NCI-H82 treated with DMSO at 0.1 percent for 48 hours (cell line): ENCODE measurements at regions not wholly inside any gene's neighbourhood (a gene's known extent, or its start where the extent isn't known, plus 50 kb on each side); places are given as distances from the start of the nearest gene placed in this dataset.

Experiments used
- DNase-seq: peaks from one replicate; lab custom pipeline; 2025; ENCODE audit not compliant: unreplicated experiment; lab: John Stamatoyannopoulos, UW

GRCh38 chr5:67311701-67312100 is 115.1 kb upstream of the CD180 start:
- no peak for DNase-seq

GRCh38 chr5:67311208-67311607 is 114.6 kb upstream of the CD180 start:
- no peak for DNase-seq

DNA sequence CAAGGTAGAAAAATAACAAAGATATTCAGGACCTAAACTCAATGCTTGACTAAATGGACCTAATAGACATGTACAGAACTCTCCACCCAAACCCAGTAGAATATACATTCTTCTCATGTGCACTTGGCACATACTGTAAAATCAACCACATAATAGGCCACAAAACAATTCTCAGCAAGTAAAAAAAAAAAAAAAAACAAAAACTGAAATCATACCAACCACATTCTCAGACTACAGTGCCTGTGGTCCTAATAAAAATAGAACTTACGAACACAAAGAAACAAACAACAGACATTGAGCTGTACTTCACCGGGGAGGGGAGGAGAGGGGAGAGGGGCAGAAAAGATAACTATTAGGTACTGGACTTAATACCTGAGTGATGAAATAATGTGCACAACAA is 114.1 kb upstream of the CD180 start:
- DNase-seq, result no peak

DNA sequence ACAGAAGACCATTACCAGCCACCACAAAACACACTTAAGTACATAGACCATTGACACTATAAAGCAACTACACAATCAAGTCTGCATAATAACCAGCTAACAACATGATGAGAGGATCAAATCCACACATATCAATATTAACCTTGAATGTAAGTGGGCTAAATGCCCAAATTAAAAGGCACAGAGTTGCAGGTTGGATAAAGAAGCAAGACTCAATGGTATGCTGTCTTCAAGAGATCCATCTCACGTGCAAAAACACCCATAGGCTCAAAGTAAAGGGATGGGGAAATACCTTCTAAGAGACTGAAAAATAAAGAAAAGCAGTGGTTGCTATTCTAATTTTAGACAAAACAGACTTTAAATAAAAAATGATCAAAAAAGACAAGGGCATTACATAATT is 113.6 kb upstream of the CD180 start:
- no peak for DNase-seq

- no peak for DNase-seq
Measured at GRCh38 chr5:67308988-67309688, 112.5 kb upstream of the CD180 start.

DNA sequence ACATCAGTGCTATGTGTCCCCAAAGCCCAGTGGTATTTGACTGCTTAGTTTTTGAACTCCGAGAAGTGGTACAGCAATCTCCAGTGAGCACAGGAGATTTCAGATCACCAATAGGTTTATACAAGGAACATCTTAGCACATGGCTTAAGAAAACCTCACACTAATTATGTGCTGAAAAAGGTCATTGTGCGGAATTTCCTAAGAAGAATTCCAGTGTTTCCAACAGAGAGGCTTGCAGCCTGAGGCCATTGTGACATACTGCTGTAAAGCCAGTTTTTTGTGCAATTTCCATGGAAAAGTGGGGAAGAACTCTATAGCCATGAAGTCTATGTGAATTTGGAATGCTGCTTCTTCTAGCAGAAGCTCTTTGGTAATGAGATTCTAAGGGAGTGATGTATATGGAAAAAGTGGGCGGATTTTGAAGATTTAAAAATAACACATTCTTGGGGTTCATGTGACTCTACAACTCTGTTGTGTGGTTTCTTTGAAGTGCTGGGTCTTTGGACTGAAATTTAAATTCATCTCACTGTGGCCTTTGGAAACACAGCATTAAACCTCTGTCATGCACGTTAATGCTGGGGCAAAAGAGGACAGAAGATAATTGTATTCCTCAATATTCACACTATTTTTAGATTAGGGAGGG is 110.5 kb upstream of the CD180 start:
- no peak for DNase-seq

DNA sequence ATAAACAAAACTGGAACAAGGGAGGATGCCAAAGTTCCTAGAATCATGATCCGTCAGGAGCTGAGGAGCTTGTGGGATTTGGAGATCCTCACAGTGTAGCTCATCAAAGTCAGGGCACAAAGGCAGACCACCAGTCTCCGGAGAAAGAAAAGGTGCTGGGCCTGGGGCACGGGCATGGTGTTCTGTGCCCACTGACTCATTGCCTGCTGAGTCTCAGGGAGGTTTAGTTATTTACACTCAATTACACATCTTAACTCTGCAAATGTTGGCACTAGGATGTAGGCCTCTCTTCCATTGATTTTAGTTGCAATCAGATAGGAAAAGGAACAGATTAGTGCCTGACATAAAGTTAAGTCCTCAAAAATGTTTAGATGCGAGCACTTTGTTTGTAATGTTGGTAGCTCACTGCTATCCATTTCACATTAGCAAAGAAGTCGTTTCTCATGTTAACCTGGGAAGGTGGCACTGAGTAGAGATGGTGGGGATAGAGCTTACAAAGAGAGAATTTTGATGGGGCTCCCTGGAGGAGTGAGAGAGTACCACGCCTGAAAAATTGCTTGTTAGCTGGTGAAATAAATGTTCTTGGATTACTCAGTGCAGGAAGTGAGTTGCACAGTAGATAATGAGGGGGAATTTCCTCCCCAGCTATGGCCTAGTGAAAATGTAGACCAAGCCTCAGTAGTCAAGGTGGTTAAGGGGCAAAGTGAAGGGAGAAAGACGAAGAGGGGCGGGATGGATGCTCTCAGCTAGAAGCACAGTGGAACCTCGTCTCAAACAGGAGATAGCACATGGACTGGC is 109.5 kb upstream of the CD180 start:
- no peak for DNase-seq

DNA sequence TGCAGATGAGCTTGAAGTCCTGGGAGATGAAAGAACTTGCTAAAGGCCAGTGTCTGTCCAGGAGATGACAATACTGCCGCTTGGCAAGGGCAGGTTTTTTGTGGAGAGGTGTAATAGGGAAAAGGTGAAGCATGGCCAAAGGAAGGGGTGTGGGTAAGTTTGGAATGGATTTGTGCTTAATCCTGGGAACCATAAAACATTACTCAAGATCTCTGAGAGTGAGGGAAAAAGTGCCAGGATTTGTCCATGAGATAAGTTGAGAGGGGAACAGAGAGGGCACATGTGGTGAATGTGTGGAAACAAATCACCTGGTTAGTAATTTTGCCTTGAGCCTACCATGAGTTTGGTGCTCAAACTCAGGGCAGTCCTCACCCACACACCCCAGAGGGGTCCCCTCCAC is 108.8 kb upstream of the CD180 start:
- no peak for DNase-seq

- DNase-seq, result no peak
Measured at GRCh38 chr5:67303356-67303755, 106.8 kb upstream of the CD180 start.

- DNase-seq, result no peak
Measured at GRCh38 chr5:67301285-67301903, 104.8 kb upstream of the CD180 start.

DNA sequence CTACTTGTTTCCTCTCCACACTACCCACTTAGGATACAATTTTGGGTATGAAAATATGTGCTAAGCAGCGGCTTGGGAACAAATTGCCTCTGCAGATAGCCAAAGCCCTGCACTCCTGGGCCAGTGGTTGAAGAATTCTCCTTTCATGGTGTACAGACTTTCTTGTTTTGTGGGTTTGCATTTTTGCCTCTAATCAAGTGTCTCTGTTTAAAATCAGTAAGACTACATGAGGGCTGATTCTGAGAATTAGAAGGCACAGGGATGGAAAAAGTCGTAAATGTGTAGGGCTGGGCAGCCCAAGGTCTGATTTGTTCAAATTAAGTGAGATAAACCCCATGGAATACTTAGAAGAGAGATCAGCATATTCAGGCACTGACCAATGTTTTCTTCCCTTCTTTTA is 103.7 kb upstream of the CD180 start:
- DNase-seq, result no peak

- no peak for DNase-seq
Measured at GRCh38 chr5:67299231-67299735, 102.7 kb upstream of the CD180 start.

DNA sequence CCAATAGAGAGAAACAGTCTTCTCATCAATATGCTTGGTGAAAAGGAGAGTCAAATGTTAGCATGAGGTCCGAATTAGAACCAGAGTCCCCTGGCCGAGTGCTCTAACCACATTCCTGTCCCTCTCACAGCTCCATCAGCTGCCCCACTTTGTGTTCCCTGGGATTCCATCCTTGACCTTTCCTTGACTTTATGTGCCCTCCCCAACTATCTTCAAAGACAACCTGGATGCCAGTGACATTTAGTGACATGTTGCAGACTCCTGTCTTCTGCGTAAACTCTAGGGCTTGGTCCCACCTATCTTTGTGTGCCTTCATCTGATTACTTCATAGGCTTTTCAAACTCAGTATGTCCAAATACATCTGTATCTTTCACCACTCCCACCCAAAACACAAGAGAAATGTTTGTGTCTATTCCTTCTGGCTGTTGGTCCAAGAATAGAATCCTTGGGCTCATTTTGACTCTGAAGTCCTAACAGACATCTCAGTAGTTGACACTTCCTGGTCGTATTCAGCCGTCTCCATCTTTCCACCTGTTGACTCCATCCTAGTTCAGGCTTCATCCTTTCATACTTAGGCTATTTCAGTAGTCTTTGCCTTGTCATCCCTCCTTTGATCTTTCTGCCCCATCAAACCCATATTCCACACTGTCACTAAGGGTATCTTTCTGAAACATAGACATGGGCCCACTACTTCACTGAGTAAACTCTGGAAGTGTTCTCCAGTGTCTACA is 101.4 kb upstream of the CD180 start:
- DNase-seq, result no peak

GRCh38 chr5:67297376-67297775 is 100.8 kb upstream of the CD180 start:
- no peak for DNase-seq

- no peak for DNase-seq
Measured at GRCh38 chr5:67294266-67294938, 97.8 kb upstream of the CD180 start.

DNA sequence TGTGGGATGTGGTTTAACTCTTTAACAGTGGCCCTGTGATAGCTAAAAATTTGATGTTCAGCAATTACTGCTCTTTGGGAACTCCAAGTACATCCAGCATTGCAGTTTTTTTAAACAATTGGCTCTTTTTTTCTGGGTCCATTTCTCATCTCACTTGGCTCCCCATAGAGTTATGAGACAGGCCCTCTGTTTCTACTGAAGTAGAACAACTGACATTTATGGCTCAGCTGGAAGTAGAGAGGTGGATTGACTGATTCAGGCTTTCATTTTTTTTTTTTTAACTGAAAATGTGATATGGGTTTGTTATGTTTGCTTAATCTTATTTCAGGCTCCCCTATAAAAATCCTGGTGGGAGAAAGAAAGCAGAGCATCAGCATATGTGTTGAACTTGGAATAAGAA is 96.6 kb upstream of the CD180 start:
- no peak for DNase-seq

- DNase-seq, result no peak
Measured at GRCh38 chr5:67292201-67292940, 95.8 kb upstream of the CD180 start.

- no peak for DNase-seq
Measured at GRCh38 chr5:67291671-67292070, 95.1 kb upstream of the CD180 start.

DNA sequence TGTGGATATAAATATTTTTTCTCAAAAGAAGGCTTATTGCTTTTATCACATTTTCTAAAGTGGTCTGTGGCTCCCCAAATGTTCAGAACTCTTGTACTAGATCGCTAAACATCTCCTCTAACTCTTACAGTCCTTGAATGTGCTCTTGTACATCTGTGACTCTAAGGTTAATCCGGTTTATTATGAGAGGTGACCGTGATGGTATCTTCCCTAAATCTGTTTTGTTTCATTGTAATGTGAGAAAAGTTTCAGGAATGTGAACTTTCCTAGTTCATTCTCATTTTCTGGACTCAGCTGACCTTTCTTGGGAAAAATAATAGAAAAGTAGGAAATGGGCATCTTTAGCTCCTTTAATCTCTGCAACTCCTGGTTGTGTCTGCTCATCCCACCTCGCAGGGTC is 94.5 kb upstream of the CD180 start:
- no peak for DNase-seq

- DNase-seq, result no peak
Measured at GRCh38 chr5:67290655-67291054, 94.1 kb upstream of the CD180 start.
